ENCODE measurements at regions not wholly inside any gene's neighbourhood (a gene's known extent, or its start where the extent isn't known, plus 50 kb on each side); places are given as distances from the start of the nearest gene placed in this dataset.
"Not testable (repeated sequence)": the region's sequence is repeated elsewhere in the genome, so short reads cannot be mapped to it uniquely, and the experiment has no call there.

DNA sequence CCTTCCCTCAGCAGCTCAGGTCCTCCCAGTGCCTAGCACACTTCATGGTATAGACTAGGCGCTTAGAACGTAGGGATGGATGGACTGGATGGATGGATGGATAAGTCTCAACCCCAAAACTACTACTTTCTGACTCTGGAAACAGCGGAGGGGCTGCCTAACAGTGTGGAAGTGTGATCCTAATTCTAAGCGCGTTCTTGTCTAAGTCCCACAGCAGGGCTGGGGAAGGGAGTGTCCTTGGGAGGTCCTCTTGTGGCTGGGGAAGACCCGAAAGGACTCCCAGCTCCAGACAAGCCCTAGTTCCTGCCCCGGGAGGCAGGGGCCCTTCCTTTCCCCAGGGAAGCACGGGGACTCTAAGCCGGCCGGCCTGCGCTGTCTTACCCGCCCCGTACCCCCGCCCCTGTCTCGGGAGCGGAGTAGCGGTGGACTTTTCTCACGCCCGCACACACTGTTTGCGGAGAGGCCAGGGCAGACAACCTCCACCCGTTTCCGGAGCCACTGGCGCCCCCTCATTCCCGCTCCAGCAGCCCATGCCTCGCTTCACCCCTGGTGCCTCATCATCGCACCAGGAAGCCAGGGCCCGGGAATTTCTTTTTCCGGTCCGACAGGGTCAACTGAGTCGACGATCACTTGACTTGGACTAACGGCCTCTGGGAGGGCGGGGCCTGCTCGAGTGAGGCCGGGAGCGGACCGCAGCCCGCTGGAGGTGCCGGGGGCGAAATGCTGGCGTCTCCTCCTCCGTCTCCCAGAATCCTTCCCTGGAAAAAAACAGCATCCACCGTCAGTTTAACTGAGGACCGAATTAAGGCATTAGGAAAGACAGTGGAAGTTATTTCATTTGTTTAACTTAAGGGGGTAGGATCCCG is 133.3 kb downstream of the TBC1D2B start:
- peak; percentile 36 for DNase-seq (ENCODE audit: low read depth)
- peak overlapping the region; percentile 51 for H3K4me3 ChIP-seq (ENCODE audit: low read depth, low read length)
- TF ChIP-seq, protein P1, sequence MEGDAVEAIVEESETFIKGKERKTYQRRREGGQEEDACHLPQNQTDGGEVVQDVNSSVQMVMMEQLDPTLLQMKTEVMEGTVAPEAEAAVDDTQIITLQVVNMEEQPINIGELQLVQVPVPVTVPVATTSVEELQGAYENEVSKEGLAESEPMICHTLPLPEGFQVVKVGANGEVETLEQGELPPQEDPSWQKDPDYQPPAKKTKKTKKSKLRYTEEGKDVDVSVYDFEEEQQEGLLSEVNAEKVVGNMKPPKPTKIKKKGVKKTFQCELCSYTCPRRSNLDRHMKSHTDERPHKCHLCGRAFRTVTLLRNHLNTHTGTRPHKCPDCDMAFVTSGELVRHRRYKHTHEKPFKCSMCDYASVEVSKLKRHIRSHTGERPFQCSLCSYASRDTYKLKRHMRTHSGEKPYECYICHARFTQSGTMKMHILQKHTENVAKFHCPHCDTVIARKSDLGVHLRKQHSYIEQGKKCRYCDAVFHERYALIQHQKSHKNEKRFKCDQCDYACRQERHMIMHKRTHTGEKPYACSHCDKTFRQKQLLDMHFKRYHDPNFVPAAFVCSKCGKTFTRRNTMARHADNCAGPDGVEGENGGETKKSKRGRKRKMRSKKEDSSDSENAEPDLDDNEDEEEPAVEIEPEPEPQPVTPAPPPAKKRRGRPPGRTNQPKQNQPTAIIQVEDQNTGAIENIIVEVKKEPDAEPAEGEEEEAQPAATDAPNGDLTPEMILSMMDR (IDR thresholded peaks at IDR 0.05; ENCODE audit: low read depth, low read length, missing control alignments) = no peak

DNA sequence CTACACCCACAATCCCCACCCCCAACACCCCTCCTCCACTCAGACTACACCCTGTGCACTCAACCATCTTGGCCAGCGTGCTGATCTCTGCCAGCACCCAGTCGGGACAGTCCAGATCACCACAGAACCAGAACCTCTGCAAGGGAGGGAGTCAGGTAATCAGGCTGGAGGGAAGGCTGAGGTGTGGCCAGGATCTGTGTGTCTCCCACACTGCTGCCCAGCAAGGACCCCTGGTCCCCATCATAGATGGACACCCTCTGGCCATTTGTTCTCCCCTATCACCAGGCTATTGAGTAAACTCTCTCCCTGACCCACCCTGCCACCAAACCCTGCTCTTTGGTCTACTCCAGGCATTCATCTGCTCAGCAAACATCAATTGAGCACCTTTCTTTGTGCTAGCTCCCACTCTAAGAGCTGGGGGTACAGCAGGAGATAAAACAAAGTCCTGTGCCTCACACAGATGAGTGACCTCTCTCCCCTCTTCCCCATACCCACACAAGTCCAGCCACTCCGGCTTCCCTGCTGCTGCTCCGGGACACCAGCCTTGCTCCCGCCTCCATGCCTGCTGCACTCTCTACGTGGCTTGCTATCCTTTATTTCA is 134.8 kb downstream of the TBC1D2B start:
- no peak overlapping the region for H3K4me3 ChIP-seq (ENCODE audit: low read depth, low read length)
- TF ChIP-seq, protein P1 (IDR thresholded peaks at IDR 0.05; ENCODE audit: low read depth, low read length, missing control alignments) = no peak
- DNase-seq (ENCODE audit: low read depth) = no peak

DNA sequence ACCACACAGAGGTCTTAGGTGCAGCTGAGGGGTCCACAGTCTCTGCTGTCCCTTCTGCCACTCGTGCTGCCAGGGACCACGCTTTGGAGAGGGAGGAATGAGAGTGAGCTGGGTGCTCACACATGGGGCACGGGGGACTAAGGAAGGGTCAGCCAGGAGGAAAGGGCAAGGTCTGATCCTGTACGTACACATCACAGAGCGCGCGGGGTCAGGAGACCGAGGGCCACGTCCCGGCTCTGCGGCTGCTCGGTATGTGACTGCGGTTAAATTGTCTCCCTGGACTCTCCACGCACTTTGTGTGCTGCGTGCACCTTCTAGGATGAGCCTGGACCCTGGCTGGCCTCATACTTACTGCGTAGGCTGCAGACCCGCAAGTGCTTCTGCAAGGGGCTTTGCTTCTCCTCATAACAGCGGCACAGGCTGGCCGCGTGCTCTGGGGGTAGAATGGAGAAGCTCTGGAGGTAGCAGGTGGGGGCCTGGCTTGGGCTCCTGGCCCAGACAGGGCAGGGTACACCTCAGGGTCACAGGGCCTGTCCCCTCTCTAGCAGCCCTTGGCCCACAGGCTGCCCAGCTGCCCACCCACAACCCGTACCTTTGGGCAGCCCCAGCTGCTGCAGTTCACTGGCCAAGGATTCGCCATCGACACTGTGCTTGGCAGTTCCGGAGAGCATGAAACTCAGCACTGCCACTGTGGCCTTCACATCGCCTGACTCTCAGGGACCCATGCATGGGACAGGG is 136.3 kb downstream of the TBC1D2B start:
- not testable (repeated sequence) for DNase-seq (ENCODE audit: low read depth); H3K4me3 ChIP-seq (ENCODE audit: low read depth, low read length)

DNA sequence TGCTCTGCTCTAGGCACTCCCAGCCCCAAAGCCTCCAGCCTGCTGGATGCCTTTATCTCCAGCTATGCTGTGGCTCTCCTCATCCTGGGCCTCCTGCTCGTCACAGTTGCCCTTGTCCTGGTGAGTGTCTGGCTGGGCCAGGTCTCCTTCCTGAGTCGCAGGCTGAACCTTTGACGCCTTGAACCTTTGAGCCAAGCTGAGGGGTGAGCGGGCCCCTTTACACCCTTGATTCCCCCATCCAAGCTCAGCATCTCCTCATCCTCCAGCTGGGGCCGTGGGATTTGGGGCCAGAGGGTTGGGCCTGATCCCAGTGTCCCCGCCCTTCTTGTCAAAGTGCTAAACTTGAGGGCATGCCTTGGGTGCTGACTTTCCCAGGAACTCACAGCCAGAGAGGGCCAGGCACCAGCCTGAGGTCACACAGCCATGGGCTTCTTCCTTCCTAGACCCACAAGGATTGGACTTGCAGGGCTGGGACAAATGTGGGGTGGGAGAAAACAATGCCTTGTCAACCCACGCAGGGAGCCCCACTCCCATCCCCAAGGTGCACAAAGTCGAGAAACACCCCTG is 137.0 kb downstream of the TBC1D2B start:
- TF ChIP-seq, protein P1 (IDR thresholded peaks at IDR 0.05; ENCODE audit: low read depth, low read length, missing control alignments) = no peak
- H3K4me3 ChIP-seq (ENCODE audit: low read depth, low read length) = no peak overlapping the region
- DNase-seq (ENCODE audit: low read depth) = no peak

DNA sequence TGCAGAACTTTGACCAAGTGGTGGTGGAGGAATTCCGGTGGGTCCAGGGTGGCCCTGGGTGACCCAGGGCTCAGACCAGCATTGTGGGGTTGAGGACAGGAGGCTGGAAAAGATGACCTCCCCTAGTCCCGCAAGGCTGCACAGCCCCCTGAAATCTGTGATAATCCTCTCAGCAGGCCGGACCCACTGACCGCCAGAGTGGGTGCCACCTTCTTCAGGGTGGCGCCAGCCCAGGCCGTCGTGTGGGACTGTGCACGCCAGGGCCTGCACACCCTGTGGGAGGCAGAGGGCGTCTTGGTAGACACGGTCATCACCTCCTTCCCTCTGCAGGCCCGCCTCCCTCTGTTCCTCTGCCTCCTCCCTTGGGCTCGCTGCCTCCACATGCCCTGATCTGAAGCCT is 137.7 kb downstream of the TBC1D2B start:
- DNase-seq (ENCODE audit: low read depth) = no peak
- TF ChIP-seq, protein P1 (IDR thresholded peaks at IDR 0.05; ENCODE audit: low read depth, low read length, missing control alignments) = no peak
- H3K4me3 ChIP-seq (ENCODE audit: low read depth, low read length) = no peak overlapping the region

DNA sequence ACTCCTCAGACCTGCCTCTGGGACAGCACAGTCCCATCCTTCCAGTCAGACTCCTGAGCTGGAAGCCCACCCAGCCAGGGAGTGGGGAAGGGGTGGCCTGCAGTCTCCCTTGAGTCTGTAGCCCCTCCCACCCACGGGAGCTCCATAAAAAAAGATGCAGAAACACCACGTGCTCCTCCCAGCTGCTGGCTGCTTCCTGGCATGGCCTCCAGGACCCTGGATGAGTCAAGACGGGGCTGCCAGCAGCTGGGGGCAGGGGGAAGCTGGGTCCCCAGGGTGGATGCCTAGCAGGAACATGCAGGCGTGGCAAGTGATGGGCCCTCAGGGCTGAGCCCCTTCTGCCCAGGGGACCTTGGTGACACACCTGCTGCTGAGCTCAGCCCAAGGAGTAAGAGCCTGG is 138.5 kb downstream of the TBC1D2B start:
- H3K4me3 ChIP-seq (ENCODE audit: low read depth, low read length); DNase-seq (ENCODE audit: low read depth): not testable (repeated sequence)

DNA sequence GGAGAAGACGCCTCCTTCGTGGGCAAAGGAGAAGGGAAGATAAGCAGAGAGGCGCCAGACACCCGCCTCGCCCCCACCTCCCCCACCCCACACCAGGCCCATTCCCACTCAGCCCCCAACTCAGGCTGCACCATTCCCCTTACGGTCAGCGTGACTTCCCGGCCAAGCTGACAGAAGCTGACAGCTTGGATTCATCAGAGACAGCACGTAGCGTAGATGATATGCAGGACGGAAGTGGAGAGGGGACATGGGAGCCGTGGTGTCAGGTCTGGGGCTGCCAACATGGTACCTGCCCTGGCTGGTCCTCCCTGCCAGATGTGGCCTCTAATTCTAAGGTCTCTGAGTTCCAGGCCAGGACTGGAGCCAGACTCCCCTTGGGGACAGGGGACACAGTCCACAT is 139.0 kb downstream of the TBC1D2B start:
- not testable (repeated sequence) for H3K4me3 ChIP-seq (ENCODE audit: low read depth, low read length); DNase-seq (ENCODE audit: low read depth)

DNA sequence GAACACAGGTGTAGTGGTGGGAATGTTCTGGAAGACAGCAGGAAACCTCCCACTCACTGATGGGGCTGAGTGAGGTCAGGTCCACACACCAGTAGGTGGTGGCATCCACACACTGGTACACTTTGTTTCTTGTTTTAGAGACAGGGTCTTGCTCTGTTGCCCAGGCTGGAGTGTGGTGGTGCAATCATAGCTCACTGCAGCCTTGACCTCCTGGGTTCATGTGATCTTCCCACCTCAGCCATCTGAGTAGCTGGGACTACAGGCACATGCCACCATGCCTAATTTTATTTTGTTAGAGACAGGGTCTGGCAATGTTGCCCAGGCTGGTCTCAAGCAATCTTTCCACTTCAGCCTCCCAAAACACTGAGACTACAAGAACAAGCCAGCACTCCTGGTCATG is 140.9 kb downstream of the TBC1D2B start:
- DNase-seq (ENCODE audit: low read depth) = not testable (repeated sequence)

DNA sequence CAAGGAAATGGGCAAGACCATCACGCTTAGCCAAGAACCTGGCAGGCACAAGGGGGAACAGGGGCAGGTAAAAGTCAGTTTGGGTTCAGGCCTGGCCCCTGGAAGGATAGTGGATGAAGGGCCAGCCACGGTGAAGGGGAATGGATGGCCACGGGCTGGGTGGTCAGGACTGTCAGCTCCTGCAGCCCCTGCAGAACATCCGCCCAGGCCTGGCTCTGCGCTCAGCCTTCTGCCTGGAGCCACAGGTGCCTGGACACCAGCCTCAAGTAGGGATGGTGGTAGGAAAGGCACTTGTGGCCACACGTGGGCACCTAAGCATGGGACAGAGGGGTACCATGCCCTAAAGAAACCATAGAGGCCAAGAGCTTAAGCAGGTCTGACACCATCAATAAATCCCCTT is 143.0 kb downstream of the TBC1D2B start:
- not testable (repeated sequence) for H3K4me3 ChIP-seq (ENCODE audit: low read depth, low read length); DNase-seq (ENCODE audit: low read depth)

More for the DNA sequence above, 140.9 kb downstream of the TBC1D2B start:
- H3K4me3 ChIP-seq (ENCODE audit: low read depth, low read length) = not testable (repeated sequence)

DNA sequence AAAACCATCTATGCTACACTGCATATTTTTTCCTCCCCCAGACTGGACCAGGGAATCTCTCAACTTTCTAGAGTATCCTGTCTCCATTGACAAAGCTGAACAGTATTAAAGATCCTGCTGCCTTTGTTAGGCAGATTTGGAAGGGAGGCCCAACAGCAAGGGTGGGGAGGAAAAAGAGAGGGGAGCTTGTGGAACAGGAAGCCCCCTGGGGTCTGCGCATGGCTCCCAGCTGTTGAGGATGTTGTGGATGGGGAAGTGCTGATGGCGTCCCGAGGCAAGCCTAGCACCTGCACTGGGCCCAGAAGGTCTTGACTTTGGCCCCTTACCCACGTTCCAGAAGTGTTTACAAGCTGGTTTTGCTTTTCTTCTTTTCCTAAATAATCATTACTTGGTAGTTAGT is 146.6 kb downstream of the TBC1D2B start:
- DNase-seq (ENCODE audit: low read depth); H3K4me3 ChIP-seq (ENCODE audit: low read depth, low read length): not testable (repeated sequence)

DNA sequence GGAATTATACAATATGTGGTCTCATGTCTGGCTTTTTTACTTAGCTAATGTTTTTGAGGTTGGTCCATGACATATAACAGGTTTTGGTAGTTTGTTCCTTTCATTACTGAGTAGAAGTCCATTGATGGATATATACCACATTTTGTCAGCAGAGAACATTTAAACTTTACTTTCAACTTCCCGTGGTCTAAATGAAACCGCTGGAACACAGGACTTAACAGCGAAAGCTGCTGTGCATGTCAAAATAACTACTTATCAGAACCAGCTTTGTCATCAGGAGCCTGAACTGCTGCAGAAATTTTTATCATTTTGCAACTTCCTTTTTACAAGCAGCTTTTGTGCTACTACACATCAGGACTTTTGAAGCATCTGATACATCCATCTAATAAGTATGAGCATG is 147.0 kb downstream of the TBC1D2B start:
- DNase-seq (ENCODE audit: low read depth); H3K4me3 ChIP-seq (ENCODE audit: low read depth, low read length): not testable (repeated sequence)

DNA sequence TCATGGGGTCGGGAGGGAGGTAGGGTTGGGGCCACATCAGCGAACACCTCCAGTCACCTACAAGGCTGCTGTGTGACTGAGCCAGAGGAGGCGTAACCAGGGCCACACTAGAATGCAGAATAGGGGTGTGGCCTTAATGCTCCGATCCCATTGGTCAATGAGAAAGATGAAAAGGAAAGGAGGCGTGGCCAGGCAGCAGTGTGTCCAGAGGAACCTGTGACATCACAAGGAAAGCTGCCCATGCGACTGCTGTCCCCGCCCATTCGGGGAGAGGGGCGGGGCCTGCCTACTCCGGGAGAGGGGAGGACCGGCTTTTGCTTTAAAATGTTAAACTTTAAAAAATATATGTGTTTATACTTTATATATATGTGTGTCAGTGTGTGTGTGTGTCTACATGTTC is 150.7 kb downstream of the TBC1D2B start:
- not testable (repeated sequence) for H3K4me3 ChIP-seq (ENCODE audit: low read depth, low read length); DNase-seq (ENCODE audit: low read depth)

DNA sequence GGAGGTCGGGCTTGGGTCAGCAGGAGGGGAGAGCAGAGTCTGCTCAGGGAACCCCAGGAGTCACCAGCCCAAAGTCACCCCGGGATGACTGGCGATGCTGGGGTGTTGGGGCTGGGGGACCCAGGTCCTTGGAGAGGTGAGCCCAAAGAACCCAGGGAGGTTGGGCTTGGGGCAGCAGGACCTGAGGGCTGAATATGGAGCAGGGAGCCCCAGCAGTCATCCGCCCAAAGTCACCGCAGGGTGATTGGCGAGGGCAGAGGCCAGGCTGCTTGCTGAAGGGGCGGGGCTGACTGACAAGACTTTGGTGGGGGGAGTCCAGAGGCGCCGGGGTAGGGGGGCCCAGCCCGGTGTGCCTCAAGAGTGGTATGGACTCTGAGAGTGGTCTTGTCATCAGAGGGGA is 151.2 kb downstream of the TBC1D2B start:
- not testable (repeated sequence) for DNase-seq (ENCODE audit: low read depth); H3K4me3 ChIP-seq (ENCODE audit: low read depth, low read length)
